ENCODE measurements at regions not wholly inside any gene's neighbourhood (a gene's known extent, or its start where the extent isn't known, plus 50 kb on each side); places are given as distances from the start of the nearest gene placed in this dataset.

- peak; percentile 85 for TF ChIP-seq CTCF (IDR thresholded peaks at IDR 0.05)
- no peak for TF ChIP-seq EZH2 (IDR thresholded peaks at IDR 0.05)
These were observed 120.5 kb upstream of the PRSS16 start for GRCh38 chr6:27126815-27127537.

Measured in neural progenitor cell (in vitro differentiated cells).